ENCODE measurements at regions not wholly inside any gene's neighbourhood (a gene's known extent, or its start where the extent isn't known, plus 50 kb on each side); places are given as distances from the start of the nearest gene placed in this dataset.

DNA sequence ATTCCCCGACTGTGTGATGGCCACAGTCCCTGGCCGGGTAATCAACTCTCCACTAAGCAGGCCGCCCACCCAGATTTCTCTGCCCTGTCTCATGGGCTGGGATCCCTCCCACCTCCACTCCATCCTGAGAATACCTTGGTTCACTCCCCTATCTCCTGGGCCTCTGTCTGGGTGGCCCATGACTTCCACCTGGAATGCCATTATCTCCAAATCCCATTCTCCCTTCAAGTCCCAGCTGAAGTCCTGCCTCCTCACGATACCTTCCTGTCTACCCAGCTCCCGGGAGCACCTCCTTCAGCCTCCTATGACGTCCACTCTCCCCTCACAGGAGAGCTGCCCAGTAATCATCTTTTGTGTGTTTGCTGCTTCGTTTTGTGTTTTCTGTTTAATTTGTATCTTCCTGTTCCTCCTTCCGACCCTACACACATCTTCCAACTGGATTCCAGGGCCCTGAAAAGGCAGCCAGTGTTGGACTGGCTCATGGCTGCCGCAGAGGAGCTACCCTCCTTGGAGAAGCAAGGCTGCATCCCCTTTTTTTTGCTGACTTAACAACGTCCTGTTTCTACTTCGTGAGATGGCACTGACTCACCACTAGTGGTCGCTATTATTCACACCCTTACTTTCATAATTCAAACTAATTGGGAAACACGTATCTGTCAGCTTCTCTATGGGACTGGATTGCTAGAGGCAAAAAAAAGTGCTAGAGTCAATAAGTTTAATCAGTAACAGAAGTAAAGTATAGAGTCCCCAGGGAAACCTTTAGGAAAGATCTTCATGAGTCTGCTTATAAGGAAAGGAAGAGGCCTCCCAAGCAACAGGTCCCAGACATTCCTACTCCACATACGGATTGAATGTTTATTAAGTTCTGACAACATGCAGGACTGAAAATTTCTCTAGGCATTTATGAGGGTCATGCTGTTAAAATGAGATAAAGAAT is 171.9 kb upstream of the GATA6 start:
- DNase-seq = peak in 1 of 3 experiments; percentile 34

GRCh38 chr18:21998486-21998885 is 170.9 kb upstream of the GATA6 start:
- DNase-seq = no peak

DNA sequence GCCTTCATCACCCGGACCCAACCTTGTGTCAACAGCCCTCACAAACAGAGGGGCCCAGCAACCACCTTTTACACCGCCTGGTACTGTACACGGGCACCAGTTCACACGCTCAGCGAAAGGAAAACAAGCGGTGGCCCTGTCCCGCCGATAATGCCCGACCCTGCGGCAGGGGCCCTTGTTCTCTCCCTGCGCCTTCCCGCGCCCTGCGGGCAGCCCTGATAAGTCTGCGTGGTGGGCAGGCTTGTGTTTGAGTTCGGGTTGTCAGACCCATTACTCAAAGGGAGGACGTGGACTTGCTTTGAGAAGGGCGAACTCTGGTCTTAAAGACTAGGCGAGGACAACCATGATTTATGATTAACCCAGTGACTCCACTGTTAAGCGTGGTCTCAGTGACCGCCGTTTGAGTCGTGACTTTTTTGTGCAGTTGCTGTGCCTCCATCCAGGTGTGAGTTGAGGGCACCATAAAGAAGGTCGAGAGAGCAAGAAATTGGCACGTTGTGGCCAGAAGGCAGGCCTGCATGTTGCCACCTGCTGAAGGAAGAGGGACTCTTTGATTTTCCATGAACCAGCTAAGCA is 167.4 kb upstream of the GATA6 start:
- DNase-seq = no peak

- DNase-seq = no peak
Observed at GRCh38 chr18:22005191-22005841, 164.1 kb upstream of the GATA6 start.

- peak in 1 of 3 experiments; percentile 24 for DNase-seq
Observed at GRCh38 chr18:22006458-22006857, 162.9 kb upstream of the GATA6 start.

- DNase-seq = no peak
Observed at GRCh38 chr18:22009242-22009641, 160.1 kb upstream of the GATA6 start.

GRCh38 chr18:22013993-22014392 is 155.4 kb upstream of the GATA6 start:
- no peak for DNase-seq

GRCh38 chr18:22015156-22015555 is 154.2 kb upstream of the GATA6 start:
- DNase-seq = no peak

- DNase-seq = no peak
Observed at GRCh38 chr18:22018366-22018765, 151.0 kb upstream of the GATA6 start.

DNA sequence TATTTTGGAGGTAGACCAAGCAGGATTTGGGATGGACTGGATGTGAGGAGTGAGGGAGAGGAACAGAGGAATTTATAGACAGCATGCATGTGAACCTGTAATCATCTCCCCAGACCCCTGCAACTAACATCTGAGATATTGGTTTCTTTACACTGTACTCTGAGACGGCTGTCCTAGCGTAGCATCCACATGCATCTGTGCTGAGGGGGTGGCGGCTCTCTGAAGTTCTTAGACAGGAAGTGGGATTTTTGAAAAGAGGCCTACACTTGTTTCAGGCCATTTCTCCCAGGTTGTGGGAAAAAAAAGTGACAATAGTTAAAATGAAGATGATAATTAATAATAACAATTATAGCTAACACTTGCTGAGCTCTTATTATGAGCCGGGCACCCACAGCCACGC is 150.2 kb upstream of the GATA6 start:
- no peak for DNase-seq

GRCh38 chr18:22020127-22020866 is 149.1 kb upstream of the GATA6 start:
- no peak for DNase-seq

GRCh38 chr18:22020867-22021370 is 148.5 kb upstream of the GATA6 start:
- DNase-seq = no peak

DNA sequence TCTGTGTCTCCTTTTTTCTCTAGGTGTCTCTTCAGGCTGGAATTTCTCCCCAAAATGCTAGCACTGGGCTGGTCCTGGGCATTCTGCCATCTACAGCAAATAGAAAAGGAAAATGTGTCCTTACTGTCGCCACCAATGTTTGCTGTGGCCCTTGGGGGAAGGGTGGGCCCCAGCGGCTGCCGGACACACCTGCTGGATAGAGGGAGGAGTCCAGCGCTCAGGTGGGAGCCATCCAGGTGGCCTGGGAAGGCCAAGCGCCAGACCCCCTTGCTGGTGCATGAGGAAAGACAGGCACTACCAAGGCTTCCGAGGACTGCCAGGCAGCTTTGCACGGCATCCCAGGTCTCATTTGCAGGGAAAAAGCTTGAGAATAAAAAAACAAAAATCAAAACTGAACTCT is 147.7 kb upstream of the GATA6 start:
- DNase-seq = no peak

GRCh38 chr18:22024924-22025323 is 144.5 kb upstream of the GATA6 start:
- no peak for DNase-seq

- DNase-seq = no peak
Observed at GRCh38 chr18:22026362-22026761, 143.0 kb upstream of the GATA6 start.

- DNase-seq = no peak
Observed at GRCh38 chr18:22026889-22027288, 142.5 kb upstream of the GATA6 start.

- no peak for DNase-seq
Observed at GRCh38 chr18:22031611-22032010, 137.8 kb upstream of the GATA6 start.

DNA sequence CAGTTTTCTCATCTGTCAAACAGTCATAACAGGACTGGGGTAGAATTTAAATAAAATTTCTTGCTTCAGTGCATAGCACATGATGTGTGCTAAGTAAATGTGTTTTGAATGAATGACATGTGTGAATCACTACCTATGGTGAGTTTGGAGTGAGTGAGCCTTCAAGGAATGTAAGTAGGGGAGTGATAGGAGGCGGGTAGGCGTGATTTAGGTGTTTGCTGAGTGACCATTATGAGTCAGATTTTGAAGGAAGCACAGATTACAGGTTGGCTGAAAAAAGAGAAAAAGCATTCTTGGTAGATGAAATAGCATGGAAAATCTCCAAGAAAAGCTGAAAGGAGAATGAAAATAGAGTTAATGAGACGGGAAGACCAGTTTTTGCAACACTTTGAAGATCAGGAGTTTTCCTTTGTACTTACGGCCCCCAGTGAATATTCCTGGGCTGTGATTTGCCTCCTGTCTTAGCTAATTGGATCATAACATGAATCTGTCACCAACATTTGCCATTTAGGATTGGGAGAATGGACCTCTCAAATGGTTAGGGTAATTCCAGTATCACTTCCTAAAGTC is 136.9 kb upstream of the GATA6 start:
- no peak for DNase-seq

- no peak for DNase-seq
Observed at GRCh38 chr18:22033085-22033484, 136.3 kb upstream of the GATA6 start.

DNA sequence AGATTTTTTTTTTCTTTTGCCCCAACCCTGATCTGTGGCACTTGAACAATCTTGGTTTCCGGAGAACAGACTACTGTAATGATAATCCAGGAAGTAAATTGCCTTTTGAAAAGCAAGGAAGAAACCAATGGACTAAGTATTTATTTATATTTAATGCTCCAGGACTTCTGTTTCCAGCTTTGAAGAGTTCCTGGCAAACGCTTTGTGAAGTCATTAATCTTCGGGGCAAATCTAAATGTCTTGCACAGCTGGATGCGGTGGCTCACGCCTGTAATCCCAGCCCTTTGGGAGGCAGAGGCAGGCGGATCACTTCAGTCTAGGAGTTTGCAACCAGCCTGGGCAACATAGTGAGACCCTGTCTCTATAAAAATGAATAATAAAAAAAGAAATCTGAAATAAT is 135.1 kb upstream of the GATA6 start:
- no peak for DNase-seq

- DNase-seq = no peak
Observed at GRCh38 chr18:22040533-22040932, 128.9 kb upstream of the GATA6 start.

- no peak for DNase-seq
Observed at GRCh38 chr18:22043837-22044236, 125.6 kb upstream of the GATA6 start.

All from NCI-H1417 (cell line).